GM21360 (cell line): ENCODE measurements at regions not wholly inside any gene's neighbourhood (a gene's known extent, or its start where the extent isn't known, plus 50 kb on each side); places are given as distances from the start of the nearest gene placed in this dataset.

ENCODE experiments used
- ATAC-seq: cut with Tn5 transposase; IDR thresholded peaks from one replicate; pipeline ENCODE4 v1.9.1; 2021; ENCODE audit warnings: mild to moderate bottlenecking, moderate library complexity; ENCODE audit not compliant: unreplicated experiment

- no peak for ATAC-seq
Measured at GRCh38 chr3:104575634-104576033, 791.1 kb upstream of the ALCAM start.

- no peak for ATAC-seq
Measured at GRCh38 chr3:104578558-104578957, 788.2 kb upstream of the ALCAM start.

- no peak for ATAC-seq
Measured at GRCh38 chr3:104582092-104582491, 784.6 kb upstream of the ALCAM start.

- no peak for ATAC-seq
Measured at GRCh38 chr3:104584682-104585081, 782.0 kb upstream of the ALCAM start.

GRCh38 chr3:104586344-104586743 lies 780.4 kb upstream of the ALCAM start:
- no peak for ATAC-seq

- no peak for ATAC-seq
Measured at GRCh38 chr3:104588442-104588841, 778.3 kb upstream of the ALCAM start.

DNA sequence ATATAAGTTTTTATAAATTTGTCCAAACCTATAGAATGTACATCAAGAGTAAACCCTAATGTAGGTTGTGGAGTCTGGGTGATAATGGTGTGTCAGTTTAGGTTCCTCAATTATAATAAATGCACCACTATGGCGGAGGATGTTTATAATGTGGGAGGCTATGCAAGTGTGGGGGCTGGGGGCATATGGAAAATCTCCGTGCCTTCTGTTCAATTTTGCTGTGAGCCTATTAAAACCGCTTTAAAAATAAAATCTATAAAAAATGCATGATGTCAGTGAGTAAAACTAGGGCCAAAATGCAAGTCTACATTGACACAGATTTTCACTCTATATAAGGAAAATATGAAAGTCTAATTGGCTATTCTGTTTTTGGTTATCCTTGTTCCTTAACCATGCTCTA lies 774.9 kb upstream of the ALCAM start:
- ATAC-seq = no peak

DNA sequence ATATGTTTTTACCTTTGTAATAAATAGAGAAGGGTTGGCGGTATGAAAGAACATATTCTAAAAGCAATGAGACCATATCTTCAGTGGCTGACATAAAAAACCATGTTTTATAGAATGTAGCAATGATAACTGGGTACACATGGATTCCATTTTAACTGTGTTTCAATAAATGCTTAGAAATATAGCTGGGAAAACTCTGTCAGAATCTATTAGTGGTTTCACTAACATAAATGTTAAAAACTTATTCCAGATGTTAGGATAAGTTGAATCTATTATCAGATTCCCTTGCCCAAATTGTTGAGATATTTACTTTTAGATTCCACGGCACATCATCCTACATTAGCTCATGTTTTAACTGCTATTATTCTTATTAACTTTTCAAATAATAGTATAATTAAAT lies 772.2 kb upstream of the ALCAM start:
- no peak for ATAC-seq

DNA sequence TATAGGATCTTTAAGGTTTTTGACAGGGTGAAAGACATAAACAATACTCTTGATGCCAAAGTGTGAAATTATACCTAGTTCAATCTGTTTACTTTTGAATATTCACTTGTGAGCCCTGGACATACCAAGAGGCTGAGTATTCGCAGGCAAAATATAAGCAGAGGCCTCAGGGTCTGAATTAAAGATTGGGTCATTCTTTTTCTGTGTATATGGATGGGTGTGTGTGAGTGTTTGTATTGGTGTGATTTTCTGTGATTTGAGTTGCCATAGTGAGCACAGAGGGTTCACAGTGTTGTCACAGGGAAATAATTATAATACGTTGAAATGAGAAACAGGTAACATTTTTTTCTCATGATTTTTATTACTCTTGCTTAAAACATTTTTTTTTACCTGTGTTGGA lies 770.7 kb upstream of the ALCAM start:
- no peak for ATAC-seq

GRCh38 chr3:104596551-104596950 lies 770.2 kb upstream of the ALCAM start:
- peak; percentile 83 for ATAC-seq

DNA sequence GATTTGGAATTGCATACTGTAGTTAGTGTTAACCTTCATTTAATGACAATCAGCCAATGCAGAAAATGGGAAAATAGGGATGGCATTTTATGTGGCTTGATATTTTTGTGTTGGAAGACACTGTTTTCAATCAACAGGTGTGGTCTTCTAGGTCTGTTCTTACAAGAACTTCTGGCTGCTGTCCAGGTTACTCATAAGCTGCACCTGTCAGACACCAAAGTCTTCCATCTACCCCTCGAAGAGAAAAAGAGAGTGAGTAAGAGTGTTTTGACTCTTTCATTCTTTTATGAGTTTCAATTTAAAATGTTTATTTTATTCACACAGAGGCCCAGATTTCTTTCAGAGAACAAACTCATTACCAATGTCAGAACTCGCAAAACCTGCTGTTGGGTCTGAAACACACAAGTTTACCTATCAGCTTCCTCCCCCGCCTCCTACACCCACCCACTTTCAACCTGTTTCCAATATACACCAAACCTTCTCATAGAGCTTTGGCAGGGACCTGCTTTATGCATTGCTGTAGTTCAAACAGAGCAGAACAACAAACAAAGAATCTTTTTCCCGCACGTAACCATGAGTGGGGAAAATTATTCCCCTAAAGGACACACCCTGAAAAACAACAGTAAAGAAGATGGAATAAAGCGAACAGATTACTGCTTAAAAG lies 767.7 kb upstream of the ALCAM start:
- no peak for ATAC-seq

DNA sequence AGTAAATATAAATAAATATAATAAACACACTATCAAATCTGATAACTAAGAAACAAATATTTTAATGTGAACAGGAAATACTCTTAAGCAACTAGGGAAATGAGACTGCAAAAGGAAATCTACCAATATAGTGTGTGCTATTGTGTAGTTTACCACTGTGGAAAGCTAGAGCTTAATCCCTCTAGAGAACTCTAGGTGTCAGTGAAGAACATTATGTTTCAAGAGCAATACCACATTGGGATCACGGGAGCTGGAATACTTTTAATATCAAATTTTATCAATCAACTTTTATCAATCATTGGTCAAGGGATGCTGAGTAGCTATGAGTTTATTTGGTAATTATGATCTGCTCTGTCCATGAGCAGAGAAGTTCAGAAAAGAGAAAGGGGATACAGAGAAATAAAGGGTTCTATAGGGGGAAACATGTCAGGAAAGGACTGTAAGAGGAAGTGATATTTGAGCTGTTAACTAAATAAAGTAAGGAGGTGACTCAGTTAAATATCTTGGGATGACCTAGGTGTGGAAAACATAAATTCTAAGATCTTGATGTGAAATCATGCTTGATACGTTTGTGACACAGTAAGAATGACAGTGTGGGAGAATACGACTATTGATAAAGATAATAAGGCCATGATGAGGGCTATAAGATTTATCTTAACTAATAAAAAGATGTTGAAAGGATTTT lies 762.2 kb upstream of the ALCAM start:
- ATAC-seq = no peak

DNA sequence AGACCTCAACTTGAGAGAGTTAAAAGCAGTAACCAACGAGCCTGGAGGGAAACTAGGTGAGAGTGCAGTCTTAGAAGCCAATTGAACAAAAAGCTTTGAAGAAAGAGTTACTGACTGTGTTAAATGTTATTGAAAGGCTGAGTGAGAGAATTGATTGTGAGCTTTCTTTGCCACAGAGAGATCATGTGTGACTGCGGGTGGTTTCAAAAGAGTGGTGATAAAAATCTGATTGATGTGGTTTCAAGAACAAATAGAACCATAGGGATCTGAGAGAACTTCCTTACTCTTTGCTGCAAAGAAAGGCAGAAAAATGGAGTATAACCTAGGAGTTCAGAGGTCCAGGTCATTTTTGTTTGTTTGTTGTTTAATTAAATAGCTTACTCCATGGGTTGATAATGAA lies 759.9 kb upstream of the ALCAM start:
- ATAC-seq = no peak

- no peak for ATAC-seq
Measured at GRCh38 chr3:104610730-104611652, 755.7 kb upstream of the ALCAM start.

DNA sequence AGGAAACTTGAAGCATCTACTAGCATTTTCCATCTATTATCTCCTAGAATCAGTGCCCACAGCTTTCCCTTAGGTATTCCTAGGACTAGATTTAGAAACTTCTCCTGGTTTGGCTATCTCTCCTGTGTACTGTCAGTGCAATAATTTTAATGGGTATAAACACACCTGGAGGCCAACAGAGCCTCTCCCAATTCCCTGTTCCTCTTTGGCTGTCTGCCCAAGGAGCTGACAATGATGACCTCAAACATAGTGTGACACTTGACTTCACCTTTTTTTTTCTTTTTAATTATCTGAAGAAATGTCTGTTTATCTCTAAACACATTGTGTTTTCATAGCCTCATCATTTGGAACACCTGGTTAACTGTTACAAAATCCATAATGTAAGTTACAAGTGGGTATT lies 754.5 kb upstream of the ALCAM start:
- ATAC-seq = no peak

DNA sequence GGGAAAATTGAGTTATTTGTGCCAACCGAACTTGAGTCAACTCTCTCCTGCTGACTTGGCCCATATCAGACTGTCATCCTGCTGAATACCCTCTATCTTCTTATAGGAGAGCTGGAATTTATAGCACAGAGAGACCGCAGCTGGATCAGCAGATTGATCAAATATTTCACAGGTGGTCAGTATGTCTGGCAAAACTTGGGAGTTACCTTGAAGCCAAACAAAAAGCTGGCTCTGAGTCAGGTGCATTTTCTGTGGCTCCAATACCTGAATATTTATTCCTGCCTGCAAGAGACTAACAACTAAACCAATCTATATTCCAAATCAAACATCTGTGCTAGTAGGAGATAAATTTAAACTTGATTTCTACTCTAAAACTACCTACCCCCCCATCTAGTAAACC lies 752.1 kb upstream of the ALCAM start:
- ATAC-seq = no peak

DNA sequence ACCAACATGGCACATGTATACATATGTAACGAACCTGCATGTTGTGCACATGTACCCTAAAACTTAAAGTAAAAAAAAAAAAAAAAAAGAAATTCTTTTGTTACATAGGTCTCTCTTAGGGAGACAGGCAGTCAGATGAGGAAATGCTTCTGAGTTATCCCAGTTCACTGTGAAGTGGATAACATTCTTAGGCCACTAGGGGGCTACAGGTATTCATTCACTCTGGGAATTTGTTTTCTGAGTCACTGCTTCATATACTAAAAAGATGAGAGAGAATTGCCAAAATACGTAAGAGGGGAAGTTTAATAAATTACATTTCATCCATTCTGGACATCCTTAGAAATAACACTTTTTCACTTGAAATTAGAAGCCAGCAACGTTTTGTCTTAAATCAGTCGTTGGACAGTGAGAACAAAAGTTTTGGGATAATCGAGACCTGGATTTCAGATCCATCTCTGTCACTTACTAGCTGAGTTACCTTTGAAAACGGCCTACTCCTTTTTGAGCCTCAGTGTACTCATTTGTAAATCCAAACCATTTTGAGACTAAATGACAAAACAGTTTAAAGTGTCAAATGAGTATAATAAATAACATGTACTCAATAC lies 738.4 kb upstream of the ALCAM start:
- peak; percentile 83 for ATAC-seq

GRCh38 chr3:104629038-104629437 lies 737.7 kb upstream of the ALCAM start:
- ATAC-seq = no peak

GRCh38 chr3:104631254-104631653 lies 735.5 kb upstream of the ALCAM start:
- no peak for ATAC-seq

- ATAC-seq = no peak
Measured at GRCh38 chr3:104632521-104632920, 734.2 kb upstream of the ALCAM start.

- no peak for ATAC-seq
Measured at GRCh38 chr3:104632947-104633346, 733.8 kb upstream of the ALCAM start.
